Loucy (cell line): ENCODE measurements at regions not wholly inside any gene's neighbourhood (a gene's known extent, or its start where the extent isn't known, plus 50 kb on each side); places are given as distances from the start of the nearest gene placed in this dataset.

ENCODE experiments used
- H2AFZ ChIP-seq: fragments of 200-600 bp; sonication (generic); 2 replicates; pipeline ENCODE4 v1.6.0; 2016; ENCODE audit warnings: antibody characterized with exemption, mild to moderate bottlenecking, low read length, moderate library complexity
- H3F3A ChIP-seq: fragments of 200-600 bp; 2 replicates; pipeline ENCODE4 v1.6.0; 2016; ENCODE audit warnings: antibody characterized with exemption, low read depth, mild to moderate bottlenecking
- H3K27me3 ChIP-seq: fragments of 200-600 bp; sonication (generic); 2 replicates; pipeline ENCODE4 v1.6.1; 2014; ENCODE audit warnings: low read length, mild to moderate bottlenecking; ENCODE audit not compliant: insufficient read depth, poor library complexity, severe bottlenecking
- H3K36me3 ChIP-seq: fragments of 200-600 bp; sonication (generic); 2 replicates; pipeline ENCODE4 v1.6.1; 2016; ENCODE audit warnings: low read length; ENCODE audit not compliant: insufficient read depth
- H3K4me1 ChIP-seq: fragments of 200-600 bp; sonication (generic); 2 replicates; pipeline ENCODE4 v1.5.1; 2014; ENCODE audit warnings: low read length, mild to moderate bottlenecking; ENCODE audit not compliant: insufficient read depth, poor library complexity, severe bottlenecking
- H3K4me2 ChIP-seq: fragments of 200-600 bp; sonication (generic); 2 replicates; pipeline ENCODE4 v1.6.0; 2014; ENCODE audit warnings: antibody characterized with exemption, low read length, low read depth, mild to moderate bottlenecking; ENCODE audit not compliant: poor library complexity, severe bottlenecking
- H3K4me3 ChIP-seq: fragments of 200-600 bp; sonication (generic); 2 replicates; pipeline ENCODE4 v1.5.1; 2014; ENCODE audit warnings: low read length, mild to moderate bottlenecking, mixed read lengths; ENCODE audit not compliant: poor library complexity, severe bottlenecking
- H3K79me2 ChIP-seq: fragments of 200-600 bp; sonication (generic); 2 replicates; pipeline ENCODE4 v1.6.1; 2014; ENCODE audit warnings: low read length; ENCODE audit not compliant: insufficient read depth
- H3K9ac ChIP-seq: fragments of 200-600 bp; sonication (generic); 2 replicates; pipeline ENCODE4 v1.6.0; 2014; ENCODE audit warnings: mild to moderate bottlenecking, low read depth, low read length, moderate library complexity; ENCODE audit not compliant: poor library complexity, severe bottlenecking
- H3K9me2 ChIP-seq: fragments of 200-600 bp; sonication (generic); replicated peaks from 2 replicates; pipeline ENCODE4 v1.6.1; 2016; ENCODE audit warnings: low read depth, low read length, mixed read lengths
- H3K9me3 ChIP-seq: fragments of 200-600 bp; sonication (generic); 2 replicates; pipeline ENCODE4 v1.6.1; 2014; ENCODE audit warnings: mild to moderate bottlenecking, antibody characterized with exemption, low read length, low read depth; ENCODE audit not compliant: insufficient read depth
- H4K20me1 ChIP-seq: fragments of 200-600 bp; sonication (generic); 2 replicates; pipeline ENCODE4 v1.6.0; 2014; ENCODE audit warnings: antibody characterized with exemption, low read length, mild to moderate bottlenecking; ENCODE audit not compliant: insufficient read depth, poor library complexity, severe bottlenecking
- EZH2phosphoT487 ChIP-seq: fragments of 200-600 bp; IDR thresholded peaks from 2 replicates; pipeline ENCODE4 v1.6.1; 2018; ENCODE audit warnings: antibody characterized with exemption, mild to moderate bottlenecking, moderate library complexity, borderline replicate concordance
- TF ChIP-seq, protein P1 (sequence below): fragments of 200-600 bp; sonication (generic); conservative IDR thresholded peaks from 2 replicates; pipeline ENCODE4 v1.5.1; 2014; ENCODE audit warnings: mild to moderate bottlenecking, antibody characterized with exemption, low read length

DNA sequence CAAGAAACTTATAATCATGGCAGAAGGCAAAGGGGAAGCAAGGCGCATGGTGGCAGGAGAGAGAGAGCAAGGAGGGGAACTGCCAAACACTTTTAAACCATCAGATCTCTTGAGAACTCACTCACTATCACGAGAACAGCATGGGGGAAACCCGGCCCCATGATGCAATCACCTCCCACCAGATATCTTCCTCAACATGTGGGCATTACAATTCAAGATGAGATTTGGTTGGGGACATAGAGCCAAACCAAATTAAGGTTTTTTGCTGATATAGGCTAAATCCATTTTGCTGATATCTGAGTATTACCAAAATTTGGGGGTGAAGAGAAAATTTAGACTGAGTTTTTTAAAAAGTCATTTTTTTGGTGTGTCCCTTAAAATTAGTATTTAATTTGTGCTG is 54.9 kb upstream of the TMX1 start:
- no peaks in the 10 kb centered on the region for H4K20me1 ChIP-seq
- TF ChIP-seq, protein P1, sequence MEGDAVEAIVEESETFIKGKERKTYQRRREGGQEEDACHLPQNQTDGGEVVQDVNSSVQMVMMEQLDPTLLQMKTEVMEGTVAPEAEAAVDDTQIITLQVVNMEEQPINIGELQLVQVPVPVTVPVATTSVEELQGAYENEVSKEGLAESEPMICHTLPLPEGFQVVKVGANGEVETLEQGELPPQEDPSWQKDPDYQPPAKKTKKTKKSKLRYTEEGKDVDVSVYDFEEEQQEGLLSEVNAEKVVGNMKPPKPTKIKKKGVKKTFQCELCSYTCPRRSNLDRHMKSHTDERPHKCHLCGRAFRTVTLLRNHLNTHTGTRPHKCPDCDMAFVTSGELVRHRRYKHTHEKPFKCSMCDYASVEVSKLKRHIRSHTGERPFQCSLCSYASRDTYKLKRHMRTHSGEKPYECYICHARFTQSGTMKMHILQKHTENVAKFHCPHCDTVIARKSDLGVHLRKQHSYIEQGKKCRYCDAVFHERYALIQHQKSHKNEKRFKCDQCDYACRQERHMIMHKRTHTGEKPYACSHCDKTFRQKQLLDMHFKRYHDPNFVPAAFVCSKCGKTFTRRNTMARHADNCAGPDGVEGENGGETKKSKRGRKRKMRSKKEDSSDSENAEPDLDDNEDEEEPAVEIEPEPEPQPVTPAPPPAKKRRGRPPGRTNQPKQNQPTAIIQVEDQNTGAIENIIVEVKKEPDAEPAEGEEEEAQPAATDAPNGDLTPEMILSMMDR = no peak
- no peak for TF ChIP-seq EZH2phosphoT487
- no peaks in the 10 kb centered on the region for H3K79me2 ChIP-seq
- H3K9me2 ChIP-seq = no peaks in the 10 kb centered on the region
- H2AFZ ChIP-seq = no peak overlapping the region
- H3K4me3 ChIP-seq = no peak overlapping the region
- no peak overlapping the region for H3K9ac ChIP-seq
- no peak overlapping the region for H3K4me2 ChIP-seq
- H3K4me1 ChIP-seq = no peaks in the 10 kb centered on the region
- H3K27me3 ChIP-seq = no peaks in the 10 kb centered on the region
- no peaks in the 10 kb centered on the region for H3K9me3 ChIP-seq
- no peaks in the 10 kb centered on the region for H3F3A ChIP-seq
- no peaks in the 10 kb centered on the region for H3K36me3 ChIP-seq

DNA sequence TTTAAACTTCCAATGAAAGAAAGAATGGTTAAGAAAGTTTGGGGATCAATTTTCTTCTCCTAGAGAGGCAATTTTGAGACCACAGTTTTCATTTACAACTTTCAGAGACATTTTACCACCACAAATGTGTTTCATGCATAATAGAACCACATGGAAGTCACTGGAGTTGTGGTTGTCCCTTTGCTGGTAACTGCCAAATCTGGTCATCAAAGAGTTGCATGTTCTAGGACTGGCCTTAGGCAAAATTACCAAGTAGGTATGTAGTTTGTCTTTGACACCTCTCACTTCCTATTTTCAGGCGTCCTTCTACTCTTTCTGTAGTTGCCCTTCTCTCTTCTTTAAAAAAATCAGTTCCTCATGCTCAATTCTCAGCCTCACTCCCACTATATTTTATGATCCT is 54.3 kb upstream of the TMX1 start:
- no peaks in the 10 kb centered on the region for H3F3A ChIP-seq
- no peak for TF ChIP-seq EZH2phosphoT487
- TF ChIP-seq, protein P1 = no peak
- no peaks in the 10 kb centered on the region for H3K27me3 ChIP-seq
- H4K20me1 ChIP-seq = no peaks in the 10 kb centered on the region
- no peak overlapping the region for H2AFZ ChIP-seq
- no peak overlapping the region for H3K4me2 ChIP-seq
- H3K79me2 ChIP-seq = no peaks in the 10 kb centered on the region
- no peak overlapping the region for H3K9ac ChIP-seq
- no peaks in the 10 kb centered on the region for H3K9me3 ChIP-seq
- H3K36me3 ChIP-seq = no peaks in the 10 kb centered on the region
- H3K9me2 ChIP-seq = no peaks in the 10 kb centered on the region
- H3K4me3 ChIP-seq = no peak overlapping the region
- no peaks in the 10 kb centered on the region for H3K4me1 ChIP-seq

DNA sequence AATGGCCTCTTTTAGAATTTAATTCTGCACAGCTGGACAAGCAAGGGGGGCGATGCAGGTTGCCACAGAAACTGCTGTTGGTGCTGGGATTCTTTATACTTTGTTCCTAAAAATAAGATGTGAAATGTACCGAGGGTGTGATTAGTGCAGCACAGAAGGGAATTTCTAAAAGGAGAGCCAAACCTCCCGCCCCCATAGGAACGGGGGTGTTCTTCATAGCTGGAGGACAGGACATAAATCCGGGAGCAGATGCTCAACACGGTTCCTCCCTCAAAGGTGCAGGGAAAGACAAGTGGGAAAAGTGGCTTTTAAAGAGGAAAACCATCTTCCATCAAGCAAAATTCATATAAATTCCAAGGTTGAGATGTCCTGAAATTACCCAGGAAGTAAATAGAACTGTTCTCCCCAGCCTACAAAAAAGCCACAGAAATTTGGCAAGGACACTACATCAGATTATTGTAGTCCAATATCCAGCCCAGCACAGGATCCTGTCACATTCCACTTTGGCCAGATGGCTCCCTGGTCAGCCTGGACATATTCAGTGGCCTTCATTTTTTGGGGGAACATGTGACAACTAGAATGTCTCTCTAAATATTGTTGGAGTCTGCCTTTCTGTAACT is 51.4 kb upstream of the TMX1 start:
- Histone ChIP-seq H3K79me2 (no peaks in the 10 kb centered on the region), H2AFZ (no peak overlapping the region)
- no peak for TF ChIP-seq EZH2phosphoT487
- TF ChIP-seq, protein P1 = no peak

More for the DNA sequence above, 51.4 kb upstream of the TMX1 start:
- Histone ChIP-seq H3K9me3 (no peaks in the 10 kb centered on the region), H3K4me1 (peaks cover 7% of the 10 kb centered on the region), H4K20me1 (no peaks in the 10 kb centered on the region), H3K36me3 (no peaks in the 10 kb centered on the region), H3K4me3 (no peak overlapping the region), H3K9ac (no peak overlapping the region), H3K27me3 (no peaks in the 10 kb centered on the region), H3F3A (no peaks in the 10 kb centered on the region), H3K9me2 (no peaks in the 10 kb centered on the region), H3K4me2 (no peak overlapping the region)
